ENCODE measurements at regions not wholly inside any gene's neighbourhood (a gene's known extent, or its start where the extent isn't known, plus 50 kb on each side); places are given as distances from the start of the nearest gene placed in this dataset.

GRCh38 chr7:155868955-155869783 is 56.9 kb upstream of the SHH start:
- TF ChIP-seq CTCF (IDR thresholded peaks at IDR 0.05) (no peak), EP300 (IDR thresholded peaks at IDR 0.05) (no peak), POLR2A (IDR thresholded peaks at IDR 0.05) (no peak), POLR2AphosphoS5 (IDR thresholded peaks at IDR 0.05) (no peak)

Measured in suprapubic skin (tissue), 4 donors.